HG02840 (cell line): ENCODE measurements at regions not wholly inside any gene's neighbourhood (a gene's known extent, or its start where the extent isn't known, plus 50 kb on each side); places are given as distances from the start of the nearest gene placed in this dataset.

Experiments
- ATAC-seq: cut with Tn5 transposase; IDR thresholded peaks from one replicate; pipeline ENCODE4 v1.9.1; 2021; ENCODE audit warnings: mild to moderate bottlenecking, moderate library complexity, moderate number of reproducible peaks; ENCODE audit not compliant: unreplicated experiment, low FRiP score

- no peak for ATAC-seq
Observed at GRCh38 chr3:154507727-154508126, 77.7 kb upstream of the GPR149 start.

- no peak for ATAC-seq
Observed at GRCh38 chr3:154496978-154497377, 67.0 kb upstream of the GPR149 start.

DNA sequence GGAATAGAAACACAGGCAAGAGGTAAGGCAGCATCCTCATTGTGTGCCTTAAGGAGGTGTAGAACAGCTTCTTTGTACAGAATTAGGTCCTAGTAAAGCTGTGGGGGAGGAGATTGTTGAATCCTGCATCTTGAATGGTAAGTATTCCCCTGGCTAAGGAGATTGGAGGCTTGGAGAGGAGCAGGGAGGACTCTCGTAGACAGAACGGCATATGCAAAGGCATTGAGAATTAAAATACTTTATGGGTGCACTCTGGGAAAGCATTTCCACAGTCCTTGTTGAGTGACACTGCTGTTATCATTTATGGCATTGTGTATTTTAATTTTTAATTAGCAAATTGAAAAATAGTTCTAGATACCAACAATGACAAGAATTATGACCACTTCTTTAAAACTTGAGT, 66.5 kb upstream of the GPR149 start:
- ATAC-seq, result no peak

- no peak for ATAC-seq
Observed at GRCh38 chr3:154486949-154487348, 57.0 kb upstream of the GPR149 start.

- no peak for ATAC-seq
Observed at GRCh38 chr3:154482507-154482906, 52.5 kb upstream of the GPR149 start.

- ATAC-seq, result no peak
Observed at GRCh38 chr3:154480033-154480432, 50.0 kb upstream of the GPR149 start.
